Astrocyte of the hippocampus (primary cell): ENCODE measurements at regions not wholly inside any gene's neighbourhood (a gene's known extent, or its start where the extent isn't known, plus 50 kb on each side); places are given as distances from the start of the nearest gene placed in this dataset.
"Not testable (repeated sequence)": the region's sequence is repeated elsewhere in the genome, so short reads cannot be mapped to it uniquely, and the experiment has no call there.

Experiments used
- DNase-seq: peaks from one replicate; pipeline ENCODE4 v3.0.0; 2011; ENCODE audit warnings: low read depth, low spot score

DNA sequence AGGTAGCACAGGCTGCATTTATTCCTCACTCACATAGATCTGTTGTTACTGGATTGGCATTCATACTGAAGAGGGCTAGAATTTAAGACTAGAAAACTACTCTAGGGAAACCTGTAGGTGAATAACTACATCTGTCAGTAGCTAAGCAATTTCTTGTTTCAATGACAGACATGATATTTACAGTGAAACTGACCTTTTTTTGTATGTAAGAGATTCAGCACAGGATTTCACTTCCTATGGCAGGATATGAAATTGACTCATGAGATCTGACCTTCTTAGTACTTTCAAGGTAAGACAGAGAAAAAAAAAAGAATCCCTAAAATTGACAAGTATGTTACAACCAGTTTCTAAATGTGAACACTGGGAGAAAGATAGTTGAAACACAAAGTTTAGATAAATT, 189.8 kb upstream of the SLC16A7 start:
- DNase-seq = no peak

DNA sequence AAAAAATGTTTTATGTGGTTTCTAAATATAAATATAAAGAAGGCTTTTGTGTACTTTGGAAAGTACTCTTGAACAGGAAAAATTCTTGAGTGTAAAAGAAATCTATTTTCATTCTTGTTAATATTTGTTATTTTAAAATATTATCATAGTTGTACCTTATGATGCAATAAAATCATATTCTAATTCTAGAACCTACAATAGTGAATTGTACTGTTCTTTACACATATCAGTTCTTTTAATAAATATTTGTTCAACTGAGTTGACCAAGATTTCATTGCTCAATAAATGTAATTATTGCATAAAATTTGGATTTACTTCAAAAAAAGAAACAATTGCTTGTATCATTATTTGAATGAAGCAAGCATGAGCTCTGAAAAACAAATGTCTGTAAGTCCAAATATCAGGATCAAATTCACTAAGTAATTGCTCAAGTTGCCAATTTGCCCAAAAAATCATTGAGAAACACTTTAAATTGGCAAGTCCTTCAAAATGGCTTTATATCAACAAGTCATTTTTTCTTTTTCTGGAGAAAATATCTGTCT, 191.6 kb upstream of the SLC16A7 start:
- DNase-seq = no peak

DNA sequence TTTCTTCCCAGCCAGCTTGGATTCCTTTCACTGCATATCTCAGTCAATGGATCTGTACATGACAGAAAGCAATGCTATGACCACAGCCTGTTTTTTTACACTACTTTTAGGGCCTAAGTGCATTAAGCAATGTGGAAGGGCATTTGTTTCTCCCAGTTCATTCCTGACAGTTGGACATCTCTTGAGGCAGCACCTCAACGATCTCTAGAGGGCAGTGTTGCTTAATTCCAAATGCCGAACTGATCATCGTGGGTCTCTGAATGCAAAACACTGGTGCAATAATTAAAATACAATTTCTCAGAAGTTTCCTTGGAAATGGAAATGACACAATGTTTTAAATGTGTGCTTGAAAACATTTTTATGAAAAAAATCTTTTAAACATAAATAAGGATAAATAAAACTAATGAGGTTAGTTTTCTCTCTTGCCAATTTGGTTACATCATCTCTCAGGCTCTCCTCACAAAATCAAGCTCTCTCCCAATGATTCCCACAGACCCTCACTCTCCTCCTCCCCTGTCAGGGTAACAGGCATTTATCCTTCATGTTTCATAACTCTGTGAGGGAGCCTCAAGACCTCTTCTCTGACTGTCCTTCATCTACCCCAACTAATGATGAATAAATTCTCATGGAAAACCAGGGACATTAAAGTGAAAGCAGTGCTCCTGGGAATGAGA, 192.4 kb upstream of the SLC16A7 start:
- peak; percentile 81 for DNase-seq

DNA sequence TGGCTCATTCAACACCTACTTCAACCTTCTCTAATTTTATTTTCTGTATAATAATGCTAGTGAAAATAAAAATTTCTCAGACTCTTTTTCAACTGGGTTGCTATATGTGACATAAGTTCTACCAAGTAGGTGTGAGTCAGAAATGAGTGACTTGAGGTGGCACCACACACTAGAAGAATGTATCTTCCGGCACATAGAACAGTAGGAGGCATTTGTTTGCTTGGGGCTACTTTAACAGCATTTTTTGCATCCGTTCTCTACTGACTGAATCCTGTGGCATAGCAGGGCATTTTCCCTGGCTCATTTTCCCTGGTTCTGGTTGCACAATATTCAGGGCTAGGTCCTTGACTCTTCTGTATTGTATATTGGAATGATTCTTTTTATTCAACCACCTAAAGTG, 194.0 kb upstream of the SLC16A7 start:
- DNase-seq = no peak

DNA sequence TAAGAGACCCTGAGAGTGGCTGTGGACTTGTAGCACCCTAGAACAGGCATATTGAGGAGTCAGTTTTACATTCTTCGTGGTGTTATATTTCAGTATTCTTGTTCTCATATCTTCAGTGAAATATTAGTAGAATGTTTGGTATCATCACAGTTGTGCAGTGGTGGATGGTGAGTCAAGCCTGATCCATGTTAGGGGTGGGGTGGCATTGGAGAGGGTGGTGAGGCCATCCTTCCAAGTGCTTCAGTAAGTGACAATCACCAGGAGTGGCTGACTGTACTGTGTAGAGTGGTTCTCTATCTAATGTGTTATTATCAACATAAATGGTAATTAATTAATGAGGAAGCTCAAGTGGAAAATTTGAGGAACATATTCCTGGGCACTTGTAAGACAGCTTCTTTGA, 197.7 kb upstream of the SLC16A7 start:
- DNase-seq = no peak

DNA sequence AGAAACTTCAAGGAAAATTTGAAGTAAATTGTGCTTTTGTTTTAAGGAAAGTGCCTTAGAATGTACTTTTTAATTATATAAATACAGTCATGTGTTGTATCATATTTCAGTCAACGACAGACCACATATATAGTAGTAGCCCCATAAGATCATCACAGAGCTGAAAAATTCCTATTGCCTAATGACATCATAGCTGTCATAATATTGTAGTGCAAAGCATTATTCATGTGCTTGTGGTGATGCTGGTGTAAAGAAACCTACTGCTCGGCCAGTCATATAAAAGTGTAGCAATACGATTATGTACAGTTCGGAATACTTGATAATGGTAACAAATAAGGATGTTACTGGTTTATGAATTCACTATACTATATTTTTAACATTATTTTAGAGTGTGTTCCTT, 198.9 kb upstream of the SLC16A7 start:
- no peak for DNase-seq

DNA sequence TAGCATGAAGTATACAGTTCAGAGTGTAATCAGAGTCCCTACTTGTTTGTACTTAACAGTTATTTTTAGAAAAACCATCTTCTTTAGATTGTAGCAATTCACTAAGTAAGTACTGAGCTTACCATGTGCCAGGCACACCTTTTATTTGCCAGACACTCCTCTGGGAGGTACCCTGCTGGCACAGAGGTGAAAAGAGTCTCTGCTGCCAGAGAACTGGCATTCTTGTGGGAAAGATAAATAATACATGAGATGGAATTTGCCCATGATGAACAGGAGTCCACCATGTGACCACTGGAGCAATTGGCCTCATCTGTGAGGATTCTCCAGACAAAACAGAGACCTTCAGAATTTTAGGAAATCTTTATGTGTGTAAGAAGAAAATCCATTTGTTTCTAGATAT, 199.3 kb upstream of the SLC16A7 start:
- peak; percentile 40 for DNase-seq

DNA sequence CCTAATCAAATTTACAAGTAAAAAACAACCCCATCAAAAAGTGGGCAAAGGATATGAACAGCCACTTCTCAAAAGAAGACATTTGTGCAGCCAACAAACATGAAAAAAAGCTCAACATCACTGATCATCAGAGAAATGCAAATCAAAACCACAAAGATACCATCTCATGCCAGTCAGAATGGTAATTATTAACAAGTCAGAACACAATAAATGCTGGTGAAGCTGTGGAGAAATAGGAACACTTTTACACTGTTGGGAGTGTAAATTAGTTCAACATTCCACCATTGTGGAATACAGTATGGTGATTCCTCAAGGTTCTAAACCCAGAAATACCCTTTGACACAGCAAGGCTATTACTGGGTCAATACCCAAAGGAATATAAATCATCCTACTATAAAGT, 200.5 kb upstream of the SLC16A7 start:
- not testable (repeated sequence) for DNase-seq

DNA sequence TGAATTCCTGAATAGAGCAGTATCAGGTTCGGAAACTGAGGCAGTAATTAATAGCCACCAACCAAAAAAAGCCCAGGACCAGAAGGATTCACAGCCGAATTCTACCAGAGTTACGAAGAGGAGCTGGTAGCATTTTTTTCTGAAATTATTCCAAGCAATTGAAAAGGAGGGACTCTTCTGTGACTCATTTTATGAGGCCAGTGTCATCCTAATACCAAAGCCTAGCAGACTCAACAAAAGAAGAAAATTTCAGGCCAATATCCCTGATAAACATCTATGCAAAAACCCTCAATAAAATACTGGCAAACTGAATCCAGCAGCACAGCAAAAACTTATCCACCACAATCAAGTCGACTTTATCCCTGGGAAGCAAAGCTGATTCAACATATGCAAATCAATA, 202.3 kb upstream of the SLC16A7 start:
- no peak for DNase-seq

DNA sequence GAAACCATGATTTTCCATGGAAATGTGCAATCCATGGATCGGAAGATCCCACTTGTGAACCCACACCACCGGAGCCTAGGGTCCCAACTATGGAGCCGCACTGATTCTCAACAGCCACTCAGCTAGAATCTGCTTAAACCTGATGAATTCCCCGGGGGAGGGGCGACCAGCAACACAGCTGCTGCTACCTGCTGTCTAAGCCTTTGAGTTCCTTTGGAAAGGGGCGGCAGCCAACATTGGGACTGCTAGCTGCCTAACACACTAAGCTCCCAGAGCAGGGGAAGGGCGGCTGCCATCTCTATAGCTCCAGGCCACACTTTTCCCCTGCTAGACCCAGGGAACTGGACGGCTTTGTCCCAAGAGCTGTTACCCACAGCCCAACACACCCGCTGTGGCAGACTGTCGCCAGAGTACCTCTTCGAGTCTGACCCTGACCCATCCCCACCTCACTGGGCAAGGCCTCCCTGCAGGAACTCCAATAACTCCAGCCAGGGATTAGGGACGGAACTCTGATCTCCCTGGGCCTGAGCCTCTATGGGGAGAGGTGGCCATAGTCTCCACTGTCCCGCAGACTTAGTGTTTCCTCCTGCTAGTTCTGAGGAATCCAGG, 205.8 kb upstream of the SLC16A7 start:
- no peak for DNase-seq

DNA sequence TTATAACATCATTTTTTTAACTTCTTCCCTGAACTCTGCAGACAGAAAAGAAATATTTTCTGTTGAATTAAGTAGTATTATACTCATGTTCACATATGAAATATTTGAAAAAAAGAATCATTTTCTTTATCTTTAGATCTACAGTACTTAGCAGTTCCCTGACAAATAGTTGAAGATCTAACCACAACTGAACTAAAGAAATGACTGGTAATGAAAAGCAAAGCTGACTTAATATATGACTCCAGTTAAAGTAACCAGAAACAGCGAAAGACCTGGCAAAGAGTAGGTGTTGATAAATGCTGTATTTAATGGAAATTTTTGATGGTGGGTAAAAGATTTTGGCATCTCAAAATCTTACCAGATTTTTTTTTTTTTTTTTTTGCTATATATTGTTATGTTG, 207.1 kb upstream of the SLC16A7 start:
- DNase-seq = no peak

DNA sequence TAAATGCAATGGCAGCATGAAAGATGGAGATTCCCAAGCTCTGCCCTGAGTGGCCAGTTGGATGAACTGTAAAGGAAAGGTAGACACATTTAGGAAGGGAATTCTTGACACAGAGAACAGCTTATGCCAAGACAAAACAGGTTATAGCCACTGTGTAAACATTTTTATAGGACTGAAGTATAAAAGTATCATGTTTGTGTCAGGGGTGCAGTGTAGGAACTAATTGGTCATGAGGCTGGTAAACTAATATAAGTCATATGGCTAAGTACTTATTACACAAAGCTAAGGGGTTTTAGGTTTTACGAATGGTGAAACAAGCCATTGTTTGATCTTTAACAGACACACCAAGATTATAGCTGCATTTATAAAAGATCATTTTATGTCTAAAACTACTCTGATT, 207.7 kb upstream of the SLC16A7 start:
- no peak for DNase-seq

DNA sequence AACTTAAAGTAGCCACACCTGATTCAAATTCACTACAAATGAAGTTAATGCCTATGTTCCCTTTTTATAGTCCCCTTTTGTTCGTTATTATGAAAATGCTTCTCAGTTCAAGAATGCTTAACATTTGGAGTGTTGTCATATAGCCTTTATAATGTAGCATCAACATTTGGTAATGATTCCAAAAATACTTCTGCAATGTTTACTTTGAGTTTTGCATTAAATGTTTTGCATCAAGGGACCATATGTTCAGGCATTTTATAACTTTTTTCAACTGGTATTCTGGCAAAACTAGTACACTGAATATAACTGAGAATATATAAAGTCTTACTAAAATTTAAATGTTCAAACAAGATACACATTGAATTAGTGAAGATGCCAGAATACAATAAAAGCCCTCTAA, 209.6 kb upstream of the SLC16A7 start:
- no peak for DNase-seq

DNA sequence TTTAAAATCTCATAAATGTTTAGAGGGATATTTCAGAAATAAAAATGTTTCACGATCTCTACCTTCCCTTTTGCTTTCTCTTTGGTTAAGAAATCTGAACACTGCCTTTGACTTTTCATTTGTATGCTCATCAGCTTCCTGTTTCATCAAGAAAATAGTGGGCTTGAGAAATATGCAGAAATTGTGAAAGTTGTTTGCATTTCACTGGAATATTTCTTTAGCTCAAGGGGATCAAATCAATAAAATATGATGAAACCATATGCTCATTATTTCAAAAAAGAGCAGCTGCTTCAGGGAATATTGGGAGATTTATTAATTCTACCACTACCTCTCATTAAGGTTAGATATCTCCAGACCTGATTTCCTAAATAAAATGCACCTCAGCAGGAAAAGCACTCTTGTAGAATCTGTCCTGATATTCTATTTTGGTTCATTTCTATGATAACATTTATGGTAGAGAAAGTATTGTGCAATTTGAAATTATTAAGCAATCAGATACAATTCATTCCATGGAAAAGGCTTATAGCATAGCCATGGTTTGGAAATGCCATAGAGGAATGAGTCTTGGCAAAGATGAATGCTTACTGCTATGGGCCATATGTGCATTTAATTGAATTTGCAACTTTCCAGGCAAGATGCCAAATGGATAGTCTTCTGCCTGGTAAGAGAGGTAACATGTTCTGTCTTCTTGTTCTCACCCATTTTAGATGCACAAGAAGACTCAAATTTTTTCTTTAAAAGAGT, 212.6 kb upstream of the SLC16A7 start:
- DNase-seq = no peak

DNA sequence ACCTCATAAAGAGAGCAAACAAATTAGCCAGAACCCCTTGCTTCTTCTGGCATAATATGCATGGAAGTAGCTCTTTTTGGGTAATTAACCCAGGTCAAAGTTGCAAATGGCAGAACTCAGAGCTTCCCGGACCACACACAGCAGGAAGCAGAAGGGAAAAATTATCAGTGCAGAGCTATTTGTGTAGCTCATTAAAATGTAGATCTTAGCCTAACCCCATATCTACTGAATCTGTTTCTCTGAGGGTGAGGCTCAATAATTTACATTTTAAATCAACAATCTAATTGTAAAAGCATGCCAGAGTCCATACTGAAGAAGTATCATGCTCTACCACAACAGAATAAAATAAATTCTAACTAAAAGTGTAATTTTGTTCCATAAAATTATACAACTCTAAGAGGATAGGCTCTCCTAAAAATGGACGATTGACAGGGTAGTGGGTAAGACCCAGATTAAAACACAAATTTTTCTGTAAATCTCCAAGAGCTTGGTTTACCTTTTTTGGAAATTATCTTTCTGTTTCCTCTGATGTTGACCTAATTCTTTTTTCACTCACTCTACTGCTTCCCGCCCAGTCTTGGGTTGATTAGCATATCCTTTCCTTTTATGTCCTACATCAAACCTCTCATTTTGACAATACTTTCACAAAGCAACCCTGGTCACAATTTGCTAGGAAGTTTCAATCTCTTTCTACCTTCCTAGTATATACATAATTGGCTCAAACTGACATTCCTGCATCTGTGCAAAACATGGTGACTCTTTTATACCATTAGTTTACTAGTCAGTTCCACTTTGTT, 213.3 kb upstream of the SLC16A7 start:
- DNase-seq = no peak

DNA sequence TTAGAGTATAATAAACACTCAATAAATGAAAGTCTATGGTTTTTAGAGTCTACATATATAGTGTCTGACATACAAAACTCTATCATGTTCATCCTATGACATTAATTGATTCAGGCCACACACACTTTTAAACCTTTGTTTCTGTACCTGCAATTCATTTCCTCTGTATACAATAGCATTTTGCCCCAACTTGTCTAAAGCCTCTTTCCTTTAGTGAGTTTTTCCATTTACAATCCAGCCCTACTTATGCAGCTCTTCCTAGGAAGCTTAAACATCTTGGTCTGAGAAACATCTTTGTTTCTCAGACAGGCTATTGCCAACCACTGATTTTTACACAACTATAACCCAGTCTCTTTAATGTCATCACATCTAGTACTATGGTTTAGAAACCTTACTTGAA, 214.7 kb upstream of the SLC16A7 start:
- DNase-seq = no peak

DNA sequence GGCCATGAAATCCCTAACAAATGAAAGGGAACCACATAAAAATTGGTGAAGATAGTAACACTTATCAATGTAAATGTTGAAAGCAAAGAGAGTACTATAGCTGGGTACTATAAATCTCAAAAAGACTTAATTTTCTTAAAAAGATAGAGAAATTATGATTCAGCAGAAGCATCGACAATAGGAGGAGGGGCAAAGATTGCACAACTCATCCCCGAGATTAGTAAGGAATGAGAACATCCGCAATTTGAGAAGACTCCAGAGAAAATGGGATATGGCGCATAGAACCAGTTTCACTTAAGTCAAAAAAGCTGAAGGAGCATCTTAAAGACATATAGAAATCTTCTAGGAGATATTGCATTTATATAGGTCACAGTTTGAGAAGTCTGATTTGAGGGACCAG, 220.2 kb upstream of the SLC16A7 start:
- no peak for DNase-seq

DNA sequence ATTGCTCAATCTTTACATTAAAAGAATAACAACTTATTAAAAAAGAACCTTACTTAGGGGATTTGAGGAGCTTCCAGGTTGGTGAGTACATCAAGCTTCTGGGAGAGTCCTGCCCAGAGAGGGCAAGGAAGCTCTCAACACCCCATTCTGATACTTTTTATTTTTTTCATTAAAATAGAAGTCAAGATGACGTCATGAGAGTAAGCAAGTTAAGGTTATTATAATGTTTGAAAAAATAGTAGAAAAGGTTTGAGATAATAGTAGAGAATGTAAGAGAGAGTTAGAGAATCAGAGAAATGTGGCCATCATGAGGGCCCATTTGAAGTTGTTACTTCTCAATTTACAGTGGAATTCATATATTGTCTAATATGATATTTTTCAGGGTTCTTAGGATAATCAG, 221.0 kb upstream of the SLC16A7 start:
- no peak for DNase-seq

DNA sequence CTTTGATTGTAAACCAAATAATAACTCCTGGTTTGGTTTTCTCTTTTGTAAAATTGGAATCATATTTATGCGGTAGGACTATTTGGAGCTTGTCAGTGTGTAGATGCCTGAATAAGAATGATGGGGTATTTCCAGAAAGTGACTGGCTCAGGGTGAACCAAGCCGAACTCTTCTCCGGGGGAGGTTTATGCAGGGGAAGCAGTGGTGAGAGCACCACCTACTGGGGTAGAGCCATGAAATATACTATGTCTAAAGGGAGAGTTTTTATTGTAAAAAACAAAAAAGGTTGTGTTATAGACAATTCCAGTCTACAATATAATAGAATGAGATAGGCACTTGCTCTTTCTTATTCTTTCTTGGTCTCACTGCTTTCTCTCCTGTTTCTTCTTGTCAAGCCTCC, 222.9 kb upstream of the SLC16A7 start:
- DNase-seq = peak; percentile 34

DNA sequence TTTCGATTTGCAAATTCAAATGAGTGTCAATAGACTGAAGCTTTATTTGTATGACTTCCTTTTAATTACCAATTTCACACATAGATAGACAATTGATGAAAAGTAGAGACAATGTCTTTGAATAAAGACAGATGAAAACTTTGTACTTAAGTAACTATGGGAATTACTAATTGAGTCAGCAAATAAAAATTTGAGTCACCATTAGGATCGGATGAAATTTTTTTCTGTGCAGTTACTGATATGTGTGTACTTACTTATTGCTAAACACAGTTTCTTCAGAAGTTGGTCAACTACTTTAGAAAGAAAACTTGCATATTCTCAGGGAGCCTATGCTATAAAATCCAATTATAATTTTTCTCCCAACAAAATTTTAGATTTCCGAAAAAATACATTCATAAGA, 224.9 kb upstream of the SLC16A7 start:
- DNase-seq = no peak

DNA sequence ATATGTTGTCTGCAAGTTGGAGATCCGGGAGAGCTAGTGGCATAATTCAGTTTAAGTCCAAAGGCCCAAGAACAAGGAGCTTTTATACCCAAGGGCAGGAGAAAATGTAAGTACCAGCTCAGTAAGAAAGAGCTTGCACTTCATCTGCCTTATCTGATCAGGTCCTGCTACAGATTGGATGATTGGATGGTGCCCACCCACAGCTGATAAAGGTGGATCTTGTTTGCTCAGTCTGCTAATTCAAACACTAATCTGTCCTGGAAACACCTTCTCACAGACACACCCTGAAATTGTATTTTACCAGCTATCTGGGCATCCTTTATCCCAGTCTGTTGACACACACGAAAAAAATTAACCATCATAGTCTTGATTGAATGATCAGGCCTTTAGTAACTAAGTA, 230.7 kb upstream of the SLC16A7 start:
- no peak for DNase-seq

DNA sequence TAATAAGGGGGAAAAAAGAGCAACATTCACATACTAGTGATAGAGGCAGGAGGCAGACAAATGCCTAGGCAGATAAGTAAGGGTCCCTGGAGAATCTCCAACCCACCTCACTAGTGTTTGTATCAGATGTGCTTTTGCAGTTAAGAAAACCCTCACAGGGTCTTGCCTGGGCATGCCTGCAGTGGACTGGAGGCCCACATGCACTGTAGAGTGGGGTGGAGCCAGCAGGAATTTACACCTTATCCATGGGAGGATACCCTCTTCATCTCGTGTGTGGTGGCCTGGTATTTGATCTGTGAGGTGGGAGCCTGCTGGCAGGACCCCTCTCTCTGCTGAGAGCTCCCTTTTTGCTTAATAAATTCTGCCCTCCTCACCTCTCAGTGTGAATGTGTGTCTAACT, 238.0 kb upstream of the SLC16A7 start:
- peak; percentile 17 for DNase-seq
